HG02610 (cell line): ENCODE measurements at regions not wholly inside any gene's neighbourhood (a gene's known extent, or its start where the extent isn't known, plus 50 kb on each side); places are given as distances from the start of the nearest gene placed in this dataset.

Experiments used
- ATAC-seq: cut with Tn5 transposase; IDR thresholded peaks from one replicate; pipeline ENCODE4 v1.9.1; 2021; ENCODE audit warnings: mild to moderate bottlenecking, moderate library complexity; ENCODE audit not compliant: unreplicated experiment

GRCh38 chr2:120683701-120684100 lies 52.0 kb upstream of the GLI2 start:
- no peak for ATAC-seq

DNA sequence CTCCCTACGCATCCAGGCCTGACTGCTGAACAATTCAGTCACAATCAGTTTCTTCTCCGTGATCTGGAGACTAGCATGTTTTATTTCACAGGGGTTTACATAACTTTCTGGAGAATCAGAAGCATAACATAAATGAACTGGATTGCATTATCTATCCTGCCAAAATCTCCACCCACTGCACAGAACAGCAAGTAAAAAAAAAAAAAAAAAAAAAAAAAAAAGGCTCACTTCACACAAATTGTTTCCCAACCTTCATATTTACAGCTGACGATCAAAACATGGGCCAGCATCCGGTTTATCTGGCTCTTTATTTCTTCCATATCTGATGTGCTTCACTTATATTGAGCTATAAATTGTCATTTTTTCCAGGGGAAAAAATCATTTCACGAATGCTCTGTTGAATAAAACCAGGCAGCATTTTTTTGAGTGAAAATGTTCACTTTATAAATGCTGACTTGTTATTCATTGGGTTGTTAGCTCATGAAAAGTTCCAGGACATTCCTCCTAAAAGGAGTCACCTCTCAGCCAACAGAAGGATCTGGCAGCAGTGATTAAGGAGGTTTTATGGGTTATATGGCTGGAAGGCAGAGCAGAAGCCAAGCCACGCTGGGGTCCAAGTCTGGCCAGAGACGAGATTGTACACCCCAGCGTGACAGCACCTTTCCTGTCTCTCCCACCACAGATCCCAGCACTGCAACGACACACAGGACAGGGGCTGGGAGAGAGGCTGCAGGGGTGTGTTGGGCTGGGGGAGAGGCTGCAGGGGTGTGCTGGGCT lies 51.2 kb upstream of the GLI2 start:
- no peak for ATAC-seq

DNA sequence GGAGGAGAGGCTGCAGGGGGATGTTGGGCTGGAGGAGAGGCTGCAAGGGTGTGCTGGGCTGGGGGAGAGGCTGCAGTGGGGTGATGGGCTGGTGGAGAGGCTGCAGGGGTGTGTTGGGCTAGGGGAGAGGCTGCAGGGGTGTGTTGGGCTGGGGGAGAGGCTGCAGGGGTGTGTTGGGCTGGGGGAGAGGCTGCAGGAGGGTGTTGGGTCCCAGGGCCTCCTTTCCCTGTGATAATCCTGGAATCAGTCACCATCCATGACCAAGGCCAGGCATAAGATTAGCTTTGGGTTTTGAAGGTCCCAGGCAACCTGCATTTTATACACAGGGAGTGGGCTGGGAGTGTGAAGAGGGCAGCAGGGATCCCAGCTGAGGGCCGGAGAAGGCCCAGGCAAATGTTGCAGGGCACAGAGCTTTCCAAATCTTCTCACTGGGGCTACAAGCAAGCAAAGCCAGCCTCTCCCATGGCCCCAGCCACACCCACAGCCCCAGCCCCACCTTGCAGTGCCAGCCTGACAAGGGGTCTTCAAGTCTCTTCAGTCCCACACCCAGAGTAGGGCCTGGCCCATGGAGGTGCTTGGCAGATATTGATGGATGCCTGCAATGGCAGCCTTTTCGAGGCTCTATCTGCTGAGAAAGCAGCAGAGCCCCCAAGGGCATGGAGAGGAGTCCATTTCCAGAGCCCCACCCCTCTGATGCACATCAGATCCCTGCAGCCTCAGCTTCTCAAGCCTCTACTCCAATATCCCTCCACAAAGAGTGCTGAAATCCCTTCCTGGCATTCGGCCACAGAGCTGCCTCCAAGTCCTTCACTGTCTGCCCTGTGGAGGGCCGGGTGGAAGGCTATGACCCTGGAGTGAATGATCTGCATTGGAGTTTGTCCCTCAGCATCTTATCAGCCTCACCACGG lies 50.3 kb upstream of the GLI2 start:
- no peak for ATAC-seq
